Cardiac muscle cell (in vitro differentiated cells and primary cell): ENCODE measurements at regions not wholly inside any gene's neighbourhood (a gene's known extent, or its start where the extent isn't known, plus 50 kb on each side); places are given as distances from the start of the nearest gene placed in this dataset.
A peak's percentile ranks its signal among the peaks of the same experiment; 100 is the strongest.

Source experiments
- DNase-seq, 2 donors: peaks; one replicate each; pipeline versions ENCODE4 v3.0.0 to v3.0.0-alpha.2; 2010 to 2017; ENCODE audit warnings: low read depth in 1 of 2, low spot score in 1 of 2
- H3K27ac ChIP-seq: fragments of 200-600 bp; sonication (generic); 2 replicates; pipeline ENCODE4 v1.5.1; 2016
- H3K27me3 ChIP-seq: fragments of 200-600 bp; sonication (generic); 2 replicates; pipeline ENCODE4 v1.6.0; 2016; ENCODE audit warnings: control low read depth
- H3K36me3 ChIP-seq: fragments of 200-600 bp; sonication (generic); 2 replicates; pipeline ENCODE4 v1.5.1; 2016; ENCODE audit warnings: control low read depth
- H3K4me1 ChIP-seq: fragments of 200-600 bp; sonication (generic); 2 replicates; pipeline ENCODE4 v1.8.1; 2017; ENCODE audit warnings: low read depth, mild to moderate bottlenecking, mixed run types
- H3K4me3 ChIP-seq: fragments of 200-600 bp; sonication (generic); 2 replicates; pipeline ENCODE4 v1.5.1; 2016; ENCODE audit warnings: mild to moderate bottlenecking
- H3K9me3 ChIP-seq: fragments of 200-600 bp; sonication (generic); 2 replicates; pipeline ENCODE4 v1.5.1; 2017; ENCODE audit warnings: low read depth, mild to moderate bottlenecking, control low read depth
- CTCF ChIP-seq: IDR thresholded peaks from 2 replicates; pipeline ENCODE4 v1.5.1; 2012; ENCODE audit warnings: low read depth, mild to moderate bottlenecking, low read length

- no peaks in the 10 kb centered on the region for H3K4me1 ChIP-seq
- DNase-seq, result no peak
These were observed 69.8 kb upstream of the PPM1B start for GRCh38 chr2:44098891-44099290.

GRCh38 chr2:44100351-44100750 lies 68.3 kb upstream of the PPM1B start:
- H3K36me3 ChIP-seq, result no peaks in the 10 kb centered on the region
- H3K4me1 ChIP-seq, result no peaks in the 10 kb centered on the region
- no peak overlapping the region for H3K27ac ChIP-seq
- no peak for TF ChIP-seq CTCF
- H3K4me3 ChIP-seq, result no peak overlapping the region
- peak in 1 of 2 donors; percentile 97 for DNase-seq
- H3K9me3 ChIP-seq, result no peaks in the 10 kb centered on the region
- H3K27me3 ChIP-seq, result no peaks in the 10 kb centered on the region

More at GRCh38 chr2:44098891-44099290, 69.8 kb upstream of the PPM1B start:
- no peak for TF ChIP-seq CTCF
- H3K27me3 ChIP-seq, result no peaks in the 10 kb centered on the region
- H3K9me3 ChIP-seq, result no peaks in the 10 kb centered on the region
- no peak overlapping the region for H3K27ac ChIP-seq
- H3K4me3 ChIP-seq, result no peak overlapping the region
- no peaks in the 10 kb centered on the region for H3K36me3 ChIP-seq

- no peak for TF ChIP-seq CTCF
- Histone ChIP-seq H3K4me3 (no peak overlapping the region), H3K27ac (no peak overlapping the region), H3K36me3 (no peaks in the 10 kb centered on the region), H3K9me3 (no peaks in the 10 kb centered on the region), H3K27me3 (no peaks in the 10 kb centered on the region), H3K4me1 (no peaks in the 10 kb centered on the region)
- peak in 1 of 2 donors; percentile 12 for DNase-seq
These were observed 67.4 kb upstream of the PPM1B start for GRCh38 chr2:44101246-44101645.

- no peaks in the 10 kb centered on the region for H3K27me3 ChIP-seq
- no peaks in the 10 kb centered on the region for H3K36me3 ChIP-seq
- H3K4me3 ChIP-seq, result no peak overlapping the region
- H3K4me1 ChIP-seq, result no peaks in the 10 kb centered on the region
- H3K9me3 ChIP-seq, result no peaks in the 10 kb centered on the region
- no peak overlapping the region for H3K27ac ChIP-seq
- no peak for TF ChIP-seq CTCF
- peak in 1 of 2 donors; percentile 58 for DNase-seq
These were observed 65.7 kb upstream of the PPM1B start for GRCh38 chr2:44102790-44103562.

GRCh38 chr2:44103639-44104038 lies 65.0 kb upstream of the PPM1B start:
- H3K27ac ChIP-seq, result no peak overlapping the region
- no peak for DNase-seq
- H3K27me3 ChIP-seq, result no peaks in the 10 kb centered on the region
- H3K36me3 ChIP-seq, result no peaks in the 10 kb centered on the region
- H3K4me3 ChIP-seq, result no peak overlapping the region
- no peaks in the 10 kb centered on the region for H3K4me1 ChIP-seq
- no peaks in the 10 kb centered on the region for H3K9me3 ChIP-seq
- no peak for TF ChIP-seq CTCF
